Stomach (tissue), 4 donors: ENCODE measurements at regions not wholly inside any gene's neighbourhood (a gene's known extent, or its start where the extent isn't known, plus 50 kb on each side); places are given as distances from the start of the nearest gene placed in this dataset.

Experiments used
- CTCF ChIP-seq, 7 experiments: fragments of 450-650 bp in 4 of 7; fragments of 200-600 bp in 3 of 7; sonication (generic) in 3 of 7; IDR thresholded peaks; one replicate each; pipeline ENCODE4 v1.5.1; 2016 to 2019; ENCODE audit warnings: antibody characterized with exemption in 7 of 7, control low read depth in 2 of 7, mild to moderate bottlenecking in 1 of 7
- POLR2A ChIP-seq, 4 donors: fragments of 450-650 bp; IDR thresholded peaks; one replicate each; pipeline ENCODE4 v1.6.1; 2016; ENCODE audit warnings: antibody characterized with exemption in 4 of 4, control low read depth in 2 of 4, mild to moderate bottlenecking in 1 of 4, moderate library complexity in 1 of 4

GRCh38 chr4:160877087-160877790 is 1286.6 kb downstream of the FSTL5 start:
- TF ChIP-seq CTCF (IDR thresholded peaks at IDR 0.05) (no peak), POLR2A (IDR thresholded peaks at IDR 0.05) (no peak)
